Activated T-cell treated with anti-CD3 and anti-CD28 coated beads, Interleukin-2, amount 50 U/mL, for 48 hours (primary cell): ENCODE measurements at regions not wholly inside any gene's neighbourhood (a gene's known extent, or its start where the extent isn't known, plus 50 kb on each side); places are given as distances from the start of the nearest gene placed in this dataset.

Source experiments
- DNase-seq, 2 experiments: peaks; one replicate each; pipeline ENCODE4 v3.0.0-alpha.2; 2020

GRCh38 chr18:37662099-37662498 lies 96.5 kb upstream of the CELF4 start:
- no peak for DNase-seq

- no peak for DNase-seq
Observed at GRCh38 chr18:37661478-37661877, 95.9 kb upstream of the CELF4 start.

DNA sequence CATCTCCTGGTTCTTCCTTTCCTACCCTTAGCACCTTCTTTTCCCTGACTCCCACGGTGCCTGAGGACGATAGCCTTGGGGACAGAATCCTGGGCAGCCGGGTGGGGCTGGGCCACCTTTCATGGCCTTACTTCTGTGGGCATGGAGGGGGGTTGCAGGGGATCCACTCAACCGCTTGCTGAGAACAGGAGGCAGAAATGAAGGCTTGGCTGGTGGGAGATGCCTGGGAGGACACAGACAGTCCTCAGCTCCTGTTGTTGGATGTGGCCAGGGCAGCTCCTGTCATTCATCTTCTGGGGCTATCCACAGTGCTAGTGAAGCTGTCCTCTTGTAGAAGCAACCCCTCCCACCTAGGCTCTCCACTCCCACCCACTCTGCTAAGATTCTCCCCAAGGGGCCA lies 95.5 kb upstream of the CELF4 start:
- DNase-seq, result no peak

- DNase-seq, result no peak
Observed at GRCh38 chr18:37660658-37661057, 95.1 kb upstream of the CELF4 start.

GRCh38 chr18:37659906-37660305 lies 94.3 kb upstream of the CELF4 start:
- no peak for DNase-seq

DNA sequence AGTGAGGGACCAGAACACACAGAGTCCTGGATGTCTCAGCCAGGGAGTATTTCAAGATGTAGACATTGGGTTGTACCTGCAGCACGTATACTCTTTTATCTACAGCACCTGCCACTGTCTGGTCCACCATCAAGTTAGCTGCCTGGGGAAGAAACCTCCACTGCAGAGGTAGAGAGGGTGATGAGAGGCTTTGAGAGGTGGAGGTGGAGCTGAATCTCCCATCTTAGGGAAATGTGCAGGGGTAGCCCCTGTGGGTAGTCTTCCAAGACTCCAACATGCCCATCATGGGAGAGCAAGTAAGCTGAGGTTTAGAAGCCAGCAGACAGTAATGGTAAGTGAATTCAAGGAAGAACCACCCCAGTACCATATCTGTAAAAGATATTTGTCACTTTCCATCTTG lies 93.3 kb upstream of the CELF4 start:
- DNase-seq, result no peak

DNA sequence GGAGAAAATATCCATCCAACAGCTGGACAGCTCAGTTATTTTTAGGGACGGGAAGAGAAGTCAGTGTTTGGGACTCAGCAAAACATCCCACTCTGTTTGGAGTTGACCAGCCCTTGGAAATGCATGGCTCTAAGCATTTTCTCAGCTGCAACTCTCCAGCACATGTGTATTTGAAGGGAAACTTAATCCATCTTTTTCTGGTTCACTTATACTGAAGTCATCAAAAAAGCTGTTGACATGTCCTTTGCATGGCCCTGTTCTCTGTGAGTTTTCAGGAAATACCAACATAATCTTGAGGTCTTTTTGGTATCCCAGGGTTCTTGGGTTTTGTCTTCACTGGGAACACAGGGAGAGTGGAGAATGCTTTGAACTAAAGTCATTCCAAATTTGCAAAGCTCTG lies 91.9 kb upstream of the CELF4 start:
- DNase-seq, result no peak

DNA sequence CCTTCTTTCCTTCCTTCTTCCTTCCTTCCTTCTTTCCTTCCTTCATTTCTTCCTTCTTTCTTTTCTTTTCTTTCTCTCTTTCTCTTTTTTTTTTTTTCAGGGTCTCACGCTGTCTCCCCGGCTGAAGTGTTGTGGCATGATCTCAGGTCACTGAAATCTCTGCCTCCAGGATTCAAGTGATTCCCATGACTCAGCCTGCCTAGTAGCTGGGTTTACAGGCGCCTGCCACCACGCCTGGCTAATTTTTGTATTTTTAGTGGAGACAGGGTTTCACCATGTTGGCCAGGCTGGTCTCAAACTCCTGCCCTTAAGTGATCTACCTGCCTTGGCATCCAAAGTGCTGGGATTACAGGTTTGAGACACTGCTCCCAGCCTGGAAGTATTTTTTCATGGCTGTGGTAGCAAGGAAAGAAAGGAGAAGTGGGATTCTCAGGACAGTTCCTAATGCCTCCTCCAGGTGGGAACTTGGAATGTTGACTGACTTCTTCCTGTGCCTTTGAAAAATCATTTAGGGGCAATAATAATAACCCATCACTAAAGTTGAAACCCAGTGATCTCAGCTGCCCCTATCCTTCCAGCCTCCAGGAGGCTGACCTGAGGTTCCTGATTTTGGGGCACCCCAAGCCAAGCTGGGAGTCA lies 89.3 kb upstream of the CELF4 start:
- no peak for DNase-seq

DNA sequence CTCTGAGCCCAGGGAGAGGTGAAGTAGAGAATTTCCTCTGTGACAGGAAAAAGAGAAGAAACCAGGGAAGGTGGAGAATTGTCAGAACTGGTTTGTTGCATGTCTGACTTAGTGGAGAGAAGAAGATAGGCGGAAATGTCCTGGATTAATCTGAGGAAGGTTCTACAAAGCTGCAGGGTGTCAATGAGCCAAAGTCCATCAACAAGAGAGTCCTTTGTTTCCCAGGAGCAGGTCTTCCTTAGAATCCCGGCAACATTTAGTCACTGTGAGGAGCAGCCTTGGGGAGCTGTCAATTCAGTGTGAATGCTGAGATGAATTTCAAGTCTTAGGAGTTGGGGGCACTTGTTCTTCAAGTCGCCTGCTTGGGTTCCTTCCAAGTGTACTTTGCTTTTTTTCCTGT lies 88.4 kb upstream of the CELF4 start:
- DNase-seq, result no peak

DNA sequence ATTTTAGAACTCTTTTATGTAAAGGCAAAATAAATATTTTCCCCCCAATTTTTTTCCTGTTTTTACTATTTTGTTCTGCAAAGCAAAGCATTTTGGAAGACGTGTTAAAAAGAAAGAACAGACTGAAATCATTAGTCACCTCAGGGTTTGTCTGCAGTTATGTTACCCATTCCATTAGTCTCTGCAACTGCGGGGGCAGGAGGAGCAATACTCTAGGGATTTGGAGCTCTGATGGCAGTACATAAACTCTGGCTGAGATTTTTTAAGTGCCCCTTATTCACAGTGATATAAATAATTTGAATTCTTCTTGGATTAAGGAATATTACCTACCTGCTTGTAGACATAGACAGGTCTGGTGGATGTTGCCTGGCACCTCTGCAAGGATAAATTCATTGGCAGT lies 88.0 kb upstream of the CELF4 start:
- no peak for DNase-seq

- DNase-seq, result no peak
Observed at GRCh38 chr18:37649930-37650329, 84.3 kb upstream of the CELF4 start.

- DNase-seq, result no peak
Observed at GRCh38 chr18:37649416-37649815, 83.8 kb upstream of the CELF4 start.

DNA sequence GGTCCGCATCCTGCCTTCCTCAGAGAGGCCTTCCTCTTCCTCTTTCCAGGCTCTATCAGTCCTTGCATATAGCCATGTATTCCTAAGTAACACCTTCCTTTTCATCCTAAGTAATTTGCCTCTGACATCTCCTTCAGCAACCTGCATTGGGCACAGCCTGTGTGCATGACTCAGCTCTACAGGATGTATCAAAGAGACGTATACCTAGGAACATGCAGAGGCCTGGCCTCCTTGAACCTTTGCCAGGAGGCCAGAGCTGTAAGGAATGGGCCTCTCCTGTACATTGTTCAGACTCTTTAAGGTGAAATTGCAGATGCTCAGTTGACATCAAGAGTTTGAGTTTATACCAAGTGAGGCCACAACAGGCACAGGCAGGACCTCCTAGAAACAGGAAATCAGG lies 76.0 kb upstream of the CELF4 start:
- no peak for DNase-seq

DNA sequence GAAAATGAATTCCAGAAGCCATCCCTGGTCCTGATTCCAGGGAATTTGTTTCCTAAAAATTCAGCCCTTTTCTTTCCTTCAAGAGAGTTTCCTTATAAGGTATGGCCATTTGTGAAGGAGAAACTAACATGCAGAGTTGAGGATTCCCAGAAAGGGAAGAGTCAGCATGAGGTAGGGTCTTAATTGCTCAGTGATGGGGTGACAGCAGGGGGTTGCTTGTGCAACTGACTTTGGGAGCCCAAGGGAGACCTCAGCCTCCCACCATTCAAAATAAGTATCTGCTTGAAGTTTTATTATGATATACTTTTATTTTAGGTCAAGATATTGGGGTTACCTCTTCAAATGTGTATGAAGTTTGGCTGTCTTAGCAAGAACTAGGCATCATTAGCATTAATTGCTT lies 74.9 kb upstream of the CELF4 start:
- DNase-seq, result no peak

DNA sequence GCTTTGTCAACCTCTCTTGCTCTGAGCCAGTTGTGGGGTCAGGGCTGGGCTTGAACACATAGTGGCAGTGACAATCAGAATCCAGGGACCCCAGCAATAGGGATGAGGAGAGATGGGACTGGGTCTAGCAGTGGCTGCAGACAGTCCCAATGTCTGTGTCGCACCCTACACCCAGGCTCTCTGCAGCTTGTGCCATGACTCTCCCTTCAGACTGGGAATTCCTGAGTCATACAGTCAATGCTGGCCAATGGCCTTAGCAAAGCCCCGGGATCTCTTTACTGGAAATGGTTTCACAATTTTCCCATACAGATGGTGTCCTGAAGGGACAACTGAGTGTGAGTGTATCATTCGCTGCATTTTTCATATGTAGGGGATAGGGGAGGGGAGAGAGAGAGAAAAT lies 74.2 kb upstream of the CELF4 start:
- DNase-seq, result no peak

GRCh38 chr18:37637478-37637850 lies 71.9 kb upstream of the CELF4 start:
- DNase-seq, result no peak

GRCh38 chr18:37636831-37637477 lies 71.4 kb upstream of the CELF4 start:
- DNase-seq, result no peak

DNA sequence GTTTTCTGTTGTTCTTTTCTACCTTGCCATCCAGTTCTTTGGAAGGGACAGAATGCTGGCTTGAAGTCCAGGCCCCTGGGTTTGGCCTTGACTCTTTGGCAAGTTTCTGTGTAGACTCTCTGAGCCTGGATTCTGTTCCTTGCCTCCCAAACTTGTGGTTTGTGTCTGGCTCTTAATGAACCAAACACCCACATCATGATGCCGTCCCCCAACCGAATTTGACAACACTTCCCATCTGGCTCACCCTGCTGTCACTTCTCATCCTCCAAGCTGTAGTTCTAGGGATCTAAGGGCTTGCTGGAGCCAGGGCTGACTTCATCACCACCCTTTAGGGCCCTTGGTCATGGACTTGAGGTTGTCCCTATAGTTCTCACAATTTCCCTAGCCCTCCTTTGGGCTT lies 68.9 kb upstream of the CELF4 start:
- no peak for DNase-seq

GRCh38 chr18:37631422-37631821 lies 65.8 kb upstream of the CELF4 start:
- DNase-seq, result no peak

DNA sequence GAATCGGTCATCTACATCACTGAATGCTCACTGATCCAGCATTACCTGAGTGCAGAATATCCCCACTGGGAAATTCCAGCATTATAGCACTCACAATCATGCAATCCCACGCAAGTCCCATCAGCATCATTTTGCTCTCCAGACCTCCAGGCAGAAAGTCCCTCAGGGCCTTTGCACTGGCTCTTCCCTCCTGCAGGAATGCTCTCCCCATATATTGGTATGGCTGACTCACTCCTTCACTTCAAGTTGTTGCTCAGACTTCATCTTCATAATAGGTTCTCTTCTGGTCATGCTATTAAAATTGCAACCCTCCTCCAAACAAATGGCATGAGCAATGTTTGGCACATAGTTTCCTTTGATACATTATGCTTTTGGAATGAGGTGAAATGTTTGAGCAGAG lies 64.7 kb upstream of the CELF4 start:
- DNase-seq, result no peak

- DNase-seq, result no peak
Observed at GRCh38 chr18:37628470-37629220, 63.0 kb upstream of the CELF4 start.

- DNase-seq, result no peak
Observed at GRCh38 chr18:37624318-37624717, 58.7 kb upstream of the CELF4 start.

GRCh38 chr18:37619964-37620363 lies 54.4 kb upstream of the CELF4 start:
- no peak for DNase-seq

GRCh38 chr18:37617623-37618022 lies 52.0 kb upstream of the CELF4 start:
- no peak for DNase-seq
